GM12878 (cell line): ENCODE measurements at regions not wholly inside any gene's neighbourhood (a gene's known extent, or its start where the extent isn't known, plus 50 kb on each side); places are given as distances from the start of the nearest gene placed in this dataset.

Experiments
- ATAC-seq: fragments of 200-7000 bp; cut with Tn5 transposase; 3 replicates; pipeline ENCODE4 v1.9.1; 2020; ENCODE audit warnings: mild to moderate bottlenecking, moderate library complexity
- BruUV-seq: library from RNA; stranded (reverse); fragments of 400-500 nt; replicated peaks from 2 replicates; lab custom pipeline; 2021; lab: Mats Ljungman, UMichigan
- CTCF ChIA-PET: fragments of 300-600 bp; sonication (Branson Sonifier 250); formaldehyde crosslinking; extraction: SDS; loops from one replicate; lab custom pipeline; 2021; ENCODE audit warnings: inconsistent platforms; lab: Yijun Ruan, JAX
- POLR2A ChIA-PET: fragments of 350-600 bp; formaldehyde crosslinking; extraction: SDS; loops from one replicate; lab custom pipeline; 2021; ENCODE audit warnings: inconsistent platforms; lab: Charles Lee
- RAD21 ChIA-PET: fragments of 300-600 bp; sonication (Branson Sonifier 250); formaldehyde crosslinking; loops from one replicate; lab custom pipeline; 2023; ENCODE audit warnings: antibody characterized with exemption; ENCODE audit not compliant: unreplicated experiment; lab: Charles Lee
- SMC1A ChIA-PET: fragments of 300-600 bp; sonication (Branson Sonifier 250); formaldehyde crosslinking; loops from one replicate; lab custom pipeline; 2023; ENCODE audit not compliant: unreplicated experiment, uncharacterized antibody; lab: Charles Lee
- DNase-seq: peaks from one replicate; pipeline ENCODE4 v3.0.0-alpha.2; 2011; ENCODE audit warnings: low read depth, low spot score
- FAIRE-seq: peaks from 3 replicates; lab custom pipeline; 2011; peaks lifted over from hg19 to GRCh38; lab: Jason Lieb, UNC
- H2AFZ ChIP-seq: 2 replicates; pipeline ENCODE4 v1.6.0; 2011; ENCODE audit warnings: low read depth, low read length, control low read depth; ENCODE audit not compliant: control insufficient read depth
- H3K27ac ChIP-seq: 2 replicates; pipeline ENCODE4 v1.5.1; 2011; ENCODE audit warnings: control low read depth; ENCODE audit not compliant: control insufficient read depth, insufficient read depth
- H3K27me3 ChIP-seq, 2 experiments: replicated peaks in 1 of 2; 2 replicates each; pipeline versions ENCODE4 v1.6.0 to v1.6.1; 2011; ENCODE audit warnings: low read length in 1 of 2; ENCODE audit not compliant: control insufficient read depth in 2 of 2, insufficient read depth in 2 of 2
- H3K36me3 ChIP-seq, 2 experiments: 2 replicates each; pipeline ENCODE4 v1.5.1; 2011; ENCODE audit warnings: low read length in 1 of 2; ENCODE audit not compliant: control insufficient read depth in 2 of 2, insufficient read depth in 2 of 2
- H3K4me1 ChIP-seq: 2 replicates; pipeline ENCODE4 v1.6.1; 2011; ENCODE audit warnings: mild to moderate bottlenecking, low read length, moderate library complexity, mixed read lengths; ENCODE audit not compliant: control insufficient read depth, insufficient read depth
- H3K4me2 ChIP-seq: 2 replicates; pipeline ENCODE4 v1.6.0; 2011; ENCODE audit warnings: control low read depth; ENCODE audit not compliant: control insufficient read depth, insufficient read depth
- H3K4me3 ChIP-seq: fragments of 200-600 bp; sonication (generic); 2 replicates; pipeline ENCODE4 v1.5.1; 2016
- H3K79me2 ChIP-seq: 2 replicates; pipeline ENCODE4 v1.6.0; 2011; ENCODE audit warnings: low read length; ENCODE audit not compliant: control insufficient read depth, insufficient read depth
- H3K9ac ChIP-seq: 2 replicates; pipeline ENCODE4 v1.8.0; 2011; ENCODE audit warnings: low read length, control low read depth, mixed read lengths; ENCODE audit not compliant: control insufficient read depth, insufficient read depth
- H3K9me3 ChIP-seq: replicated peaks from 3 replicates; pipeline ENCODE4 v1.5.1; 2011; ENCODE audit warnings: mild to moderate bottlenecking, low read length; ENCODE audit not compliant: control insufficient read depth, insufficient read depth
- H4K20me1 ChIP-seq: 2 replicates; pipeline ENCODE4 v1.6.0; 2011; ENCODE audit not compliant: control insufficient read depth, insufficient read depth
- BHLHE40 ChIP-seq, 2 experiments: fragments of 450-650 bp in 1 of 2; IDR thresholded peaks; 2 replicates each; pipeline ENCODE4 v1.6.1; 2011 to 2017; ENCODE audit warnings: low read depth in 2 of 2, borderline replicate concordance in 1 of 2, improper control_type of control experiment in 1 of 2, low read length in 1 of 2, mild to moderate bottlenecking in 1 of 2
- EED ChIP-seq: sonication (generic); IDR thresholded peaks from 2 replicates; pipeline ENCODE4 v1.6.1; 2016; ENCODE audit warnings: antibody characterized with exemption, low read depth
- IRF3 ChIP-seq: fragments of 450-650 bp; IDR thresholded peaks from 2 replicates; pipeline ENCODE4 v1.6.1; 2014; ENCODE audit warnings: mild to moderate bottlenecking
- MTA3 ChIP-seq: IDR thresholded peaks from 2 replicates; pipeline ENCODE4 v1.6.1; 2012; ENCODE audit warnings: low read length, inconsistent platforms, borderline replicate concordance
- NFIC ChIP-seq: IDR thresholded peaks from 2 replicates; pipeline ENCODE4 v1.6.1; 2012; ENCODE audit warnings: low read depth, mild to moderate bottlenecking, inconsistent platforms, low read length, moderate library complexity
- PAX8 ChIP-seq: fragments of 450-650 bp; IDR thresholded peaks from 2 replicates; pipeline ENCODE4 v1.6.1; 2017; ENCODE audit warnings: mild to moderate bottlenecking, moderate library complexity
- RAD21 ChIP-seq: IDR thresholded peaks from 2 replicates; pipeline ENCODE4 v1.6.1; 2011; ENCODE audit warnings: mild to moderate bottlenecking, low read depth, low read length, moderate library complexity; ENCODE audit not compliant: insufficient read depth
- SIN3A ChIP-seq: IDR thresholded peaks from 2 replicates; pipeline ENCODE4 v1.6.1; 2012; ENCODE audit warnings: low read depth, low read length, improper control_type of control experiment
- SUPT20H ChIP-seq: IDR thresholded peaks from 2 replicates; pipeline ENCODE4 v1.6.1; 2011; ENCODE audit warnings: low read depth, mild to moderate bottlenecking, low read length, moderate library complexity, borderline replicate concordance; ENCODE audit not compliant: control insufficient read depth
- ZSCAN29 ChIP-seq: fragments of 450-650 bp; IDR thresholded peaks from 2 replicates; pipeline ENCODE4 v1.6.1; 2017; ENCODE audit warnings: mild to moderate bottlenecking, moderate library complexity
- WGBS: methylation state at CpG from one replicate; pipeline ENCODE4 v1.1.6; 2016; ENCODE audit warnings: low lambda C conversion rate; ENCODE audit not compliant: insufficient replicate concordance, insufficient coverage; ENCODE audit errors: missing lambda C conversion rate; 5-methylcytosine and 5-hydroxymethylcytosine counted together
- in situ Hi-C: fragments of 300-500 bp; cut with MboI; formaldehyde crosslinking; loops from 9 replicates; pipeline ENCODE4 v1.14.3; 2018; ENCODE audit warnings: mixed read lengths
- intact Hi-C: fragments of 100-400 bp; cut with micrococcal nuclease; formaldehyde crosslinking; loops from one replicate; pipeline ENCODE4 v1.14.2; 2022; ENCODE audit not compliant: unreplicated experiment
- TF ChIP-seq, protein P1 (sequence below): fragments of 450-650 bp; IDR thresholded peaks from 2 replicates; pipeline ENCODE4 v1.6.1; 2018; ENCODE audit warnings: borderline replicate concordance, mild to moderate bottlenecking; ENCODE audit not compliant: partially characterized antibody
- TF ChIP-seq, protein P2 (sequence below): fragments of 450-650 bp; IDR thresholded peaks from 2 replicates; pipeline ENCODE4 v1.6.1; 2017; ENCODE audit warnings: antibody characterized with exemption, mild to moderate bottlenecking, moderate library complexity

DNA sequence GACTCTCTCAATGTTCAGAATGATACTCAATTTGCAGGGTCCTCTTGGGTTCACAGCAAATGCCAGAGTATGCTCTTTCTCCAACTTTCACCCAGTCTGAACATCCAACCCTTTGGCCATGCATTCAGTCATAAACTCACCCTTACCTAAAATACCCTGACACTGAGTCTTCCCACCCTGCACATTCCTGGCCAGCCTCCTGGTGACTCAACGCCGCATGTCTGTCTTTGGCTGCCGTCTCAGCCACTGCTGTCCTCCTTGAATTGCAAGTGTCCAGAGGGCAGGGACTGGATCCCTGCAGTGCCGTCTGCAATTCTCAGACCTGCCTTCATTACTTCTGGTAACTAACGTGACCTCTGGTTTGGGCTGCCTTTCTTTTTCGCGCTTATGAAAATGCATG, 593.4 kb downstream of the QKI start (continued):
- TF ChIP-seq, protein P1, sequence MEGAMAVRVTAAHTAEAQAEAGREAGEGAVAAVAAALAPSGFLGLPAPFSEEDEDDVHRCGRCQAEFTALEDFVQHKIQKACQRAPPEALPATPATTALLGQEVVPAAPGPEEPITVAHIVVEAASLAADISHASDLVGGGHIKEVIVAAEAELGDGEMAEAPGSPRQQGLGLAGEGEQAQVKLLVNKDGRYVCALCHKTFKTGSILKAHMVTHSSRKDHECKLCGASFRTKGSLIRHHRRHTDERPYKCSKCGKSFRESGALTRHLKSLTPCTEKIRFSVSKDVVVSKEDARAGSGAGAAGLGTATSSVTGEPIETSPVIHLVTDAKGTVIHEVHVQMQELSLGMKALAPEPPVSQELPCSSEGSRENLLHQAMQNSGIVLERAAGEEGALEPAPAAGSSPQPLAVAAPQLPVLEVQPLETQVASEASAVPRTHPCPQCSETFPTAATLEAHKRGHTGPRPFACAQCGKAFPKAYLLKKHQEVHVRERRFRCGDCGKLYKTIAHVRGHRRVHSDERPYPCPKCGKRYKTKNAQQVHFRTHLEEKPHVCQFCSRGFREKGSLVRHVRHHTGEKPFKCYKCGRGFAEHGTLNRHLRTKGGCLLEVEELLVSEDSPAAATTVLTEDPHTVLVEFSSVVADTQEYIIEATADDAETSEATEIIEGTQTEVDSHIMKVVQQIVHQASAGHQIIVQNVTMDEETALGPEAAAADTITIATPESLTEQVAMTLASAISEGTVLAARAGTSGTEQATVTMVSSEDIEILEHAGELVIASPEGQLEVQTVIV, result no peak

DNA sequence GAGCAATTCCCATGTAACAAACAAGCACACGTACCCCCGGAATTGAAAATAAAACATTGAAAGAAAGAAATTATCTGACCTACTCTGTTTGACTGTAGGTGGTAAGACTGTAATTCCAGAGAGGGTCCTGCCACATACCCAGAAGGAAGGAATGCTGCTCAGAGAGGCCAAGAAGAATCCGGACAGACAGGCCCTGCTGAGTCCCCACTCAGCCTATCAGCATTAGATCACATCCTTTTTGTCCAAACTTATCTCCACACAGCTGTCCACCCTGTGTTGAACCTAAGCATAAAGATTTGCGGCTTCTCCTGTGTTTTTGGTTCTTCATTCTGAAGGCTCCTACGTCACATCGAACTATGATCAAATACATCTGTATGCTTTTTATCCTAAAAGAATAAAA, 591.9 kb downstream of the QKI start:
- ChIA-PET POLR2A (no interaction called here), RAD21 (no interaction called here)
- in situ Hi-C loops, result no loop called here
- Histone ChIP-seq H3K27ac (no peak overlapping the region), H3K36me3 (no peaks in the 10 kb centered on the region), H2AFZ (no peak overlapping the region), H3K9ac (no peak overlapping the region)
- BruUV-seq, result no TSS peak
- WGBS, result 58% methylated on average over 6 of the region's 6 CpGs
- no peak for ATAC-seq
- TF ChIP-seq SIN3A, result no peak
- no peak for TF ChIP-seq SUPT20H
- TF ChIP-seq, protein P2, sequence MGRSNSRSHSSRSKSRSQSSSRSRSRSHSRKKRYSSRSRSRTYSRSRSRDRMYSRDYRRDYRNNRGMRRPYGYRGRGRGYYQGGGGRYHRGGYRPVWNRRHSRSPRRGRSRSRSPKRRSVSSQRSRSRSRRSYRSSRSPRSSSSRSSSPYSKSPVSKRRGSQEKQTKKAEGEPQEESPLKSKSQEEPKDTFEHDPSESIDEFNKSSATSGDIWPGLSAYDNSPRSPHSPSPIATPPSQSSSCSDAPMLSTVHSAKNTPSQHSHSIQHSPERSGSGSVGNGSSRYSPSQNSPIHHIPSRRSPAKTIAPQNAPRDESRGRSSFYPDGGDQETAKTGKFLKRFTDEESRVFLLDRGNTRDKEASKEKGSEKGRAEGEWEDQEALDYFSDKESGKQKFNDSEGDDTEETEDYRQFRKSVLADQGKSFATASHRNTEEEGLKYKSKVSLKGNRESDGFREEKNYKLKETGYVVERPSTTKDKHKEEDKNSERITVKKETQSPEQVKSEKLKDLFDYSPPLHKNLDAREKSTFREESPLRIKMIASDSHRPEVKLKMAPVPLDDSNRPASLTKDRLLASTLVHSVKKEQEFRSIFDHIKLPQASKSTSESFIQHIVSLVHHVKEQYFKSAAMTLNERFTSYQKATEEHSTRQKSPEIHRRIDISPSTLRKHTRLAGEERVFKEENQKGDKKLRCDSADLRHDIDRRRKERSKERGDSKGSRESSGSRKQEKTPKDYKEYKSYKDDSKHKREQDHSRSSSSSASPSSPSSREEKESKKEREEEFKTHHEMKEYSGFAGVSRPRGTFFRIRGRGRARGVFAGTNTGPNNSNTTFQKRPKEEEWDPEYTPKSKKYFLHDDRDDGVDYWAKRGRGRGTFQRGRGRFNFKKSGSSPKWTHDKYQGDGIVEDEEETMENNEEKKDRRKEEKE, result no peak
- TF ChIP-seq IRF3, result no peak
- TF ChIP-seq BHLHE40 (IDR thresholded peaks at IDR 0.05; ENCODE audit: borderline replicate concordance in 1 of 2, low read depth in 2 of 2, low read length in 1 of 2), result no peak
- TF ChIP-seq PAX8, result no peak
- no peak for TF ChIP-seq ZSCAN29
- no peak for TF ChIP-seq NFIC
- no peak for TF ChIP-seq EED
- TF ChIP-seq MTA3, result no peak
- no peak for TF ChIP-seq RAD21
- TF ChIP-seq, all 136 proteins: peak for 0
- no peaks in the 10 kb centered on the region for H3K27me3 ChIP-seq
- no peak for DNase-seq
- ChIA-PET SMC1A (no interaction called here), CTCF (no interaction called here)
- FAIRE-seq, result no peak
- H3K4me3 ChIP-seq, result no peak overlapping the region
- H3K4me1 ChIP-seq, result no peaks in the 10 kb centered on the region
- no peaks in the 10 kb centered on the region for H3K9me3 ChIP-seq
- no peak overlapping the region for H3K4me2 ChIP-seq
- H4K20me1 ChIP-seq, result no peaks in the 10 kb centered on the region
- intact Hi-C loops, result no loop called here
- H3K79me2 ChIP-seq, result no peaks in the 10 kb centered on the region
